ENCODE measurements at regions not wholly inside any gene's neighbourhood (a gene's known extent, or its start where the extent isn't known, plus 50 kb on each side); places are given as distances from the start of the nearest gene placed in this dataset.

- no peak for DNase-seq (ENCODE audit: unreplicated experiment)
- no peaks in the 10 kb centered on the region for H3K36me3 Mint-ChIP-seq (ENCODE audit: insufficient read depth, unreplicated experiment)
- no TSS peak for BruUV-seq (replicated peaks)
- ChIA-PET CTCF (no interaction called here), POLR2A (no interaction called here)
- intact Hi-C loops (cut with micrococcal nuclease) = no loop called here
- no peak overlapping the region for H3K27ac Mint-ChIP-seq (ENCODE audit: low read depth, unreplicated experiment)
- H3K27me3 Mint-ChIP-seq (ENCODE audit: insufficient read depth, unreplicated experiment) = no peaks in the 10 kb centered on the region
- TF ChIP-seq CTCF (IDR thresholded peaks at IDR 0.05; ENCODE audit: unreplicated experiment) = no peak
- H3K9me3 Mint-ChIP-seq (ENCODE audit: unreplicated experiment) = no peaks in the 10 kb centered on the region
- no peak overlapping the region for H3K4me3 Mint-ChIP-seq (ENCODE audit: unreplicated experiment)
- no peaks in the 10 kb centered on the region for H3K4me1 Mint-ChIP-seq (ENCODE audit: insufficient read depth, unreplicated experiment)
Measured at GRCh38 chr16:55091871-55092230, 161.2 kb downstream of the IRX5 start.

GRCh38 chr16:55100100-55100499, 169.4 kb downstream of the IRX5 start:
- Mint-ChIP-seq H3K4me1 (ENCODE audit: insufficient read depth, unreplicated experiment) (no peaks in the 10 kb centered on the region), H3K9me3 (ENCODE audit: unreplicated experiment) (no peaks in the 10 kb centered on the region), H3K36me3 (ENCODE audit: insufficient read depth, unreplicated experiment) (no peaks in the 10 kb centered on the region), H3K27me3 (ENCODE audit: insufficient read depth, unreplicated experiment) (no peaks in the 10 kb centered on the region), H3K4me3 (ENCODE audit: unreplicated experiment) (no peak overlapping the region), H3K27ac (ENCODE audit: low read depth, unreplicated experiment) (no peak overlapping the region)
- CTCF ChIA-PET = no interaction called here
- POLR2A ChIA-PET = no interaction called here
- TF ChIP-seq CTCF (IDR thresholded peaks at IDR 0.05; ENCODE audit: unreplicated experiment) = no peak
- no peak for DNase-seq (ENCODE audit: unreplicated experiment)
- BruUV-seq (replicated peaks) = no TSS peak
- intact Hi-C loops (cut with micrococcal nuclease) = no loop called here

GRCh38 chr16:55101026-55101425, 170.4 kb downstream of the IRX5 start:
- no TSS peak for BruUV-seq (replicated peaks)
- ChIA-PET CTCF (interaction anchor here (0.7 kb wide), 1 partner anchor 743 kb away, joined by 3 read pairs; no protein-coding TSS in a partner anchor), POLR2A (no interaction called here)
- TF ChIP-seq CTCF (IDR thresholded peaks at IDR 0.05; ENCODE audit: unreplicated experiment) = no peak
- intact Hi-C loops (cut with micrococcal nuclease) = no loop called here
- Mint-ChIP-seq H3K27me3 (ENCODE audit: insufficient read depth, unreplicated experiment) (no peaks in the 10 kb centered on the region), H3K4me3 (ENCODE audit: unreplicated experiment) (no peak overlapping the region), H3K36me3 (ENCODE audit: insufficient read depth, unreplicated experiment) (no peaks in the 10 kb centered on the region), H3K4me1 (ENCODE audit: insufficient read depth, unreplicated experiment) (no peaks in the 10 kb centered on the region), H3K9me3 (ENCODE audit: unreplicated experiment) (no peaks in the 10 kb centered on the region), H3K27ac (ENCODE audit: low read depth, unreplicated experiment) (no peak overlapping the region)
- DNase-seq (ENCODE audit: unreplicated experiment) = no peak

GRCh38 chr16:55102077-55102476, 171.4 kb downstream of the IRX5 start:
- H3K27ac Mint-ChIP-seq (ENCODE audit: low read depth, unreplicated experiment) = no peak overlapping the region
- DNase-seq (ENCODE audit: unreplicated experiment) = no peak
- ChIA-PET CTCF (interaction anchor here (1.0 kb wide), 1 partner anchor 9 kb away, joined by 3 read pairs; no protein-coding TSS in a partner anchor), POLR2A (no interaction called here)
- no peak for TF ChIP-seq CTCF (IDR thresholded peaks at IDR 0.05; ENCODE audit: unreplicated experiment)
- no peaks in the 10 kb centered on the region for H3K9me3 Mint-ChIP-seq (ENCODE audit: unreplicated experiment)
- no peaks in the 10 kb centered on the region for H3K4me1 Mint-ChIP-seq (ENCODE audit: insufficient read depth, unreplicated experiment)
- intact Hi-C loops (cut with micrococcal nuclease) = no loop called here
- no TSS peak for BruUV-seq (replicated peaks)
- no peak overlapping the region for H3K4me3 Mint-ChIP-seq (ENCODE audit: unreplicated experiment)
- H3K36me3 Mint-ChIP-seq (ENCODE audit: insufficient read depth, unreplicated experiment) = no peaks in the 10 kb centered on the region
- no peaks in the 10 kb centered on the region for H3K27me3 Mint-ChIP-seq (ENCODE audit: insufficient read depth, unreplicated experiment)
